ENCODE measurements at regions not wholly inside any gene's neighbourhood (a gene's known extent, or its start where the extent isn't known, plus 50 kb on each side); places are given as distances from the start of the nearest gene placed in this dataset.

DNA sequence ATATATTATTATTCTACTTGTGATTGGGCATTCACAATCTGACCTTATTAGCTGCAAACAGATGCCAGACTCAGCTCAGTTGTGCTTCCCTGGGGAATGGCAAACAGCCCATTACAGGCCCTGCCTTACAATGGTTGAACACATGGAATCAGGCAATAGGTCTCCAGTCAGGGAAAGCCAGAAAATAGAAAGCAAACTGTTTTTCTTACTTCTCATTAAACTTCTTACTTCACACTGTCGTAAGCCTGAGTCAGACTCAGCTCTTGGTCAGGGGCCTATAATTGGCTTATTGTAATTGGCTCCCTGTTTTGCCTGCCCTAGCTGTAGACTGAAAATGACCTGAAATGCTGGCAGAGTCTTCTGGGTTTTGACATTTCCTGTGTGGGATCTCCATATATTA, 77.0 kb upstream of the CA10 start:
- no peak overlapping the region for H3K27ac ChIP-seq (ENCODE audit: insufficient read depth in 1 of 2, low read depth in 1 of 2, low read length in 2 of 2, poor library complexity in 1 of 2, severe bottlenecking in 2 of 2)
- no peaks in the 10 kb centered on the region for H3K9me3 ChIP-seq (ENCODE audit: control extremely low read depth in 1 of 5, control insufficient read depth in 4 of 5, insufficient read depth in 2 of 5, low read depth in 1 of 5, low read length in 4 of 5)
- peaks cover 0 to 2% (median 0%) of the 10 kb centered on the region in 5 experiments for H3K27me3 ChIP-seq (replicated peaks in 2 of 5; ENCODE audit: control insufficient read depth in 4 of 5, insufficient read depth in 5 of 5, low read length in 4 of 5)
- DNase-seq, result no peak
- 78% methylated on average over 1 of the region's 1 CpG for WGBS (ENCODE audit: insufficient coverage)
- ChIA-PET POLR2A (no interaction called here), CTCF (no interaction called here)
- no peaks in the 10 kb centered on the region for H3K36me3 ChIP-seq (ENCODE audit: control insufficient read depth in 4 of 4, insufficient read depth in 4 of 4, low read length in 3 of 4)
- H3K4me3 ChIP-seq (ENCODE audit: control insufficient read depth in 1 of 7, extremely low read depth in 1 of 7, insufficient read depth in 4 of 7, low read depth in 2 of 7, low read length in 6 of 7), result no peak overlapping the region
- no peaks in the 10 kb centered on the region for H3K4me1 ChIP-seq (ENCODE audit: control extremely low read depth in 1 of 4, control insufficient read depth in 4 of 4, insufficient read depth in 4 of 4, low read length in 3 of 4)

DNA sequence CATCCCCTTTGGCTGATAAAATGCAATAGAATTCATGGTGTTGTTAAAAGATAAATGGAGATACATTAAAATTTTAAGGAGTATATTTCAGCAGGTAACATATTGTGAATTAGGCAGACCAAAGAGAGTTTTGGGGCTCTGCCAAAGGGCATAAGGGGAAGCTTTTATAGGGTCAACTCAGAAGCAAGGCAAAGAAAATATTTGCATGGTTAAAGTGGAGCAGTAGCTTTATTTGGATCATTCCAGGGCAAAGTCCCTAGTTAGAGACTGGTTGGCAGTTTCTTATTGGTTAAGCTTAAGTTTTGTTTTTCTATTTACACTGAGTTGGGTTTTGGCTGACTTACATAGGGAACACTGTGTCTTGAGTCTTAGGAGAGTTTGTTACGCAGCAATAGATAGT, 75.1 kb upstream of the CA10 start:
- Histone ChIP-seq H3K27me3 (replicated peaks in 2 of 5; ENCODE audit: control insufficient read depth in 4 of 5, insufficient read depth in 5 of 5, low read length in 4 of 5) (peaks cover 0 to 2% (median 0%) of the 10 kb centered on the region in 5 experiments), H3K27ac (ENCODE audit: insufficient read depth in 1 of 2, low read depth in 1 of 2, low read length in 2 of 2, poor library complexity in 1 of 2, severe bottlenecking in 2 of 2) (no peak overlapping the region), H3K36me3 (ENCODE audit: control insufficient read depth in 4 of 4, insufficient read depth in 4 of 4, low read length in 3 of 4) (no peaks in the 10 kb centered on the region), H3K9me3 (ENCODE audit: control extremely low read depth in 1 of 5, control insufficient read depth in 4 of 5, insufficient read depth in 2 of 5, low read depth in 1 of 5, low read length in 4 of 5) (no peaks in the 10 kb centered on the region), H3K4me1 (ENCODE audit: control extremely low read depth in 1 of 4, control insufficient read depth in 4 of 4, insufficient read depth in 4 of 4, low read length in 3 of 4) (no peaks in the 10 kb centered on the region), H3K4me3 (ENCODE audit: control insufficient read depth in 1 of 7, extremely low read depth in 1 of 7, insufficient read depth in 4 of 7, low read depth in 2 of 7, low read length in 6 of 7) (no peak overlapping the region)
- DNase-seq, result no peak
- WGBS (ENCODE audit: insufficient coverage), result no CpG with 5 or more reads among the region's 1 CpG
- CTCF ChIA-PET, result no interaction called here
- POLR2A ChIA-PET, result no interaction called here

DNA sequence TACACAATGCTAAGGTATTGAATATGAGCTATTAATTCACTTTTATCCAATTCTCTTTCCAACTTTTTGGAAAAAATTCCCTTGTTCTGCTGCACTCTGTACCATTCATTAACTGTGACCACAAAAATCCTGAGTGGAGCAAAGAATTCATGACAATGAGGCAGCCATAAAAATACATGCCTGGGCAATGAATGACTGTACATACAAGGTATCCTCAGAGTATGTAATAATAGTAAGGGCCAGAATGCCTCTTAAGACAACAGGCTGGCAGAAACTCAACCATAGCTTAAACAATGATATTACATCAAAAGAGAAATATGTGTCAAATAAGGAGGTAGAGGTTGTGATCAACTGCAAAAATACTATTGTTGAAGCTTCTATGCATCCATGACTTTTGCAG, 74.7 kb upstream of the CA10 start:
- Histone ChIP-seq H3K9me3 (ENCODE audit: control extremely low read depth in 1 of 5, control insufficient read depth in 4 of 5, insufficient read depth in 2 of 5, low read depth in 1 of 5, low read length in 4 of 5) (no peaks in the 10 kb centered on the region), H3K27ac (ENCODE audit: insufficient read depth in 1 of 2, low read depth in 1 of 2, low read length in 2 of 2, poor library complexity in 1 of 2, severe bottlenecking in 2 of 2) (no peak overlapping the region), H3K27me3 (replicated peaks in 2 of 5; ENCODE audit: control insufficient read depth in 4 of 5, insufficient read depth in 5 of 5, low read length in 4 of 5) (no peaks in the 10 kb centered on the region), H3K4me1 (ENCODE audit: control extremely low read depth in 1 of 4, control insufficient read depth in 4 of 4, insufficient read depth in 4 of 4, low read length in 3 of 4) (no peaks in the 10 kb centered on the region), H3K4me3 (ENCODE audit: control insufficient read depth in 1 of 7, extremely low read depth in 1 of 7, insufficient read depth in 4 of 7, low read depth in 2 of 7, low read length in 6 of 7) (no peak overlapping the region), H3K36me3 (ENCODE audit: control insufficient read depth in 4 of 4, insufficient read depth in 4 of 4, low read length in 3 of 4) (no peaks in the 10 kb centered on the region)
- no peak for DNase-seq
- POLR2A ChIA-PET, result no interaction called here
- CTCF ChIA-PET, result no interaction called here

DNA sequence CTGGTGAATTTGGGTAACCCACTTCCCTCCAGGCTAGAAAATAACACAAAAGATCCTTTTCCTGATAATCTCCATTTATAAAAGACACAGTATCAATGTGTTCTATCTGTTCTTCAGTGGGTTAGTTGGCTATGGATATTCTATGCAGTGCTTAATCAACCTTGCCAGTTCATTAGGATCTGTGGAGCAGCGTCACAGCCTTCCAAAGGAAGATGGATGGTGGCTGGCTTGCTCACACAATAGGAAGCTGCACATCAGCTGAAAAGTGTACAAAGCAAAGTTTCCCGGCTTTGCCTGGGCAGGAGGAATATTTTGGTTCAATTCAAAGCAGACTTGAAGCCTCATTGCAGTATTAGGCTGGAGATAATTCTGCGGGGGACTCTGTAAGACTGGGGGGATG, 70.3 kb upstream of the CA10 start:
- POLR2A ChIA-PET, result no interaction called here
- Histone ChIP-seq H3K36me3 (ENCODE audit: control insufficient read depth in 4 of 4, insufficient read depth in 4 of 4, low read length in 3 of 4) (no peaks in the 10 kb centered on the region), H3K27ac (ENCODE audit: insufficient read depth in 1 of 2, low read depth in 1 of 2, low read length in 2 of 2, poor library complexity in 1 of 2, severe bottlenecking in 2 of 2) (no peak overlapping the region), H3K9me3 (ENCODE audit: control extremely low read depth in 1 of 5, control insufficient read depth in 4 of 5, insufficient read depth in 2 of 5, low read depth in 1 of 5, low read length in 4 of 5) (no peaks in the 10 kb centered on the region), H3K27me3 (replicated peaks in 2 of 5; ENCODE audit: control insufficient read depth in 4 of 5, insufficient read depth in 5 of 5, low read length in 4 of 5) (no peaks in the 10 kb centered on the region), H3K4me3 (ENCODE audit: control insufficient read depth in 1 of 7, extremely low read depth in 1 of 7, insufficient read depth in 4 of 7, low read depth in 2 of 7, low read length in 6 of 7) (no peak overlapping the region), H3K4me1 (ENCODE audit: control extremely low read depth in 1 of 4, control insufficient read depth in 4 of 4, insufficient read depth in 4 of 4, low read length in 3 of 4) (no peaks in the 10 kb centered on the region)
- CTCF ChIA-PET, result no interaction called here
- WGBS (ENCODE audit: insufficient coverage), result 79% methylated on average over 3 of the region's 3 CpGs
- DNase-seq, result no peak

- CTCF ChIA-PET, result no interaction called here
Observed at GRCh38 chr17:52227926-52228325, 69.4 kb upstream of the CA10 start.

DNA sequence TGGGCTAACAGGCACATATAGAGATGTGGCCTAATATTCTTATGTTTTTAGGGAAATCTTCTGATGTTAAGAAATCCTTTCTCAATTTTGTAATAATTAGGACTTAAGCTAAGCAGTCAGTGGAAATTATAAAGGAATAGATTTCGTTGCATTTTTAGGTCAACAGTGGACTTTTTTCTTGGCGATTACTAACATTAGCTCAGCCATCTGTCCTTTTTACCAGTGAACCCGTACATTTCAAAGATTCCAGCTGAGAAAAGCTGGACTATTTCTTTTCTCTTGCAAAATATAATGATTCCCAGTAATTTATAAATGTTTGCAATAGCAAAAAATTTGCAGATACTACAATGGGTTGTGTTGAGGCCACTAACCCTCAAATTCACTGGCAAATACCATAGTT, 54.9 kb upstream of the CA10 start:
- Histone ChIP-seq H3K4me3 (ENCODE audit: control insufficient read depth in 1 of 7, extremely low read depth in 1 of 7, insufficient read depth in 4 of 7, low read depth in 2 of 7, low read length in 6 of 7) (no peak overlapping the region), H3K36me3 (ENCODE audit: control insufficient read depth in 4 of 4, insufficient read depth in 4 of 4, low read length in 3 of 4) (no peaks in the 10 kb centered on the region), H3K27me3 (replicated peaks in 2 of 5; ENCODE audit: control insufficient read depth in 4 of 5, insufficient read depth in 5 of 5, low read length in 4 of 5) (no peaks in the 10 kb centered on the region), H3K9me3 (ENCODE audit: control extremely low read depth in 1 of 5, control insufficient read depth in 4 of 5, insufficient read depth in 2 of 5, low read depth in 1 of 5, low read length in 4 of 5) (no peaks in the 10 kb centered on the region), H3K27ac (ENCODE audit: insufficient read depth in 1 of 2, low read depth in 1 of 2, low read length in 2 of 2, poor library complexity in 1 of 2, severe bottlenecking in 2 of 2) (no peak overlapping the region), H3K4me1 (ENCODE audit: control extremely low read depth in 1 of 4, control insufficient read depth in 4 of 4, insufficient read depth in 4 of 4, low read length in 3 of 4) (no peaks in the 10 kb centered on the region)
- no CpG with 5 or more reads among the region's 3 CpGs for WGBS (ENCODE audit: insufficient coverage)
- ChIA-PET POLR2A (no interaction called here), CTCF (no interaction called here)
- no peak for DNase-seq

More at GRCh38 chr17:52227926-52228325, 69.4 kb upstream of the CA10 start:
- H3K9me3 ChIP-seq (ENCODE audit: control extremely low read depth in 1 of 5, control insufficient read depth in 4 of 5, insufficient read depth in 2 of 5, low read depth in 1 of 5, low read length in 4 of 5), result no peaks in the 10 kb centered on the region
- DNase-seq, result no peak
- H3K36me3 ChIP-seq (ENCODE audit: control insufficient read depth in 4 of 4, insufficient read depth in 4 of 4, low read length in 3 of 4), result no peaks in the 10 kb centered on the region
- 100% methylated on average over 1 of the region's 2 CpGs for WGBS (ENCODE audit: insufficient coverage)
- H3K4me1 ChIP-seq (ENCODE audit: control extremely low read depth in 1 of 4, control insufficient read depth in 4 of 4, insufficient read depth in 4 of 4, low read length in 3 of 4), result no peaks in the 10 kb centered on the region
- no peaks in the 10 kb centered on the region for H3K27me3 ChIP-seq (replicated peaks in 2 of 5; ENCODE audit: control insufficient read depth in 4 of 5, insufficient read depth in 5 of 5, low read length in 4 of 5)
- H3K4me3 ChIP-seq (ENCODE audit: control insufficient read depth in 1 of 7, extremely low read depth in 1 of 7, insufficient read depth in 4 of 7, low read depth in 2 of 7, low read length in 6 of 7), result no peak overlapping the region
- no peak overlapping the region for H3K27ac ChIP-seq (ENCODE audit: insufficient read depth in 1 of 2, low read depth in 1 of 2, low read length in 2 of 2, poor library complexity in 1 of 2, severe bottlenecking in 2 of 2)
- POLR2A ChIA-PET, result no interaction called here

GRCh38 chr17:52212851-52213250, 54.3 kb upstream of the CA10 start:
- Histone ChIP-seq H3K4me3 (ENCODE audit: control insufficient read depth in 1 of 7, extremely low read depth in 1 of 7, insufficient read depth in 4 of 7, low read depth in 2 of 7, low read length in 6 of 7) (no peak overlapping the region), H3K27me3 (replicated peaks in 2 of 5; ENCODE audit: control insufficient read depth in 4 of 5, insufficient read depth in 5 of 5, low read length in 4 of 5) (no peaks in the 10 kb centered on the region), H3K4me1 (ENCODE audit: control extremely low read depth in 1 of 4, control insufficient read depth in 4 of 4, insufficient read depth in 4 of 4, low read length in 3 of 4) (no peaks in the 10 kb centered on the region), H3K9me3 (ENCODE audit: control extremely low read depth in 1 of 5, control insufficient read depth in 4 of 5, insufficient read depth in 2 of 5, low read depth in 1 of 5, low read length in 4 of 5) (no peaks in the 10 kb centered on the region), H3K36me3 (ENCODE audit: control insufficient read depth in 4 of 4, insufficient read depth in 4 of 4, low read length in 3 of 4) (no peaks in the 10 kb centered on the region), H3K27ac (ENCODE audit: insufficient read depth in 1 of 2, low read depth in 1 of 2, low read length in 2 of 2, poor library complexity in 1 of 2, severe bottlenecking in 2 of 2) (no peak overlapping the region)
- POLR2A ChIA-PET, result no interaction called here
- CTCF ChIA-PET, result no interaction called here
- DNase-seq, result no peak

DNA sequence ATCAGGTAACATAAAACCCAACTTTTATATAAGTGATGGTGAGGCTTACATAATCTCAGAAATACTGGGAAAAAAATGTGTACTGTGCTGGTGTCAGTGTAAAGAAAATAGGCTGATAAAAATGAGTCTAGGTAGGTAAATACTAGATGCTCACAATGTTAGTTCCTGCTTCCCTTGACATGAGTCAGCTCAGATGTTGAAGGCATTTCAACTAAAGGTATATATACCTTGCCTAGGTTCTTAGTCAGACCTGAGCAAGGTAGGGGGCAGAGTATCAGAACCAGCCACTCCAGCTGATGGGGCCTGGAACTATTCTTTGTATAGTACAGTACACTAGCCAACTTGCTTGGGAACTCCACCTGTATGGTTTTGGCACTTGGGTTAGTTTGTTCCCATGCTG, 51.0 kb upstream of the CA10 start:
- Histone ChIP-seq H3K27ac (ENCODE audit: insufficient read depth in 1 of 2, low read depth in 1 of 2, low read length in 2 of 2, poor library complexity in 1 of 2, severe bottlenecking in 2 of 2) (no peak overlapping the region), H3K9me3 (ENCODE audit: control extremely low read depth in 1 of 5, control insufficient read depth in 4 of 5, insufficient read depth in 2 of 5, low read depth in 1 of 5, low read length in 4 of 5) (peaks cover 0 to 1% (median 0%) of the 10 kb centered on the region in 5 experiments), H3K36me3 (ENCODE audit: control insufficient read depth in 4 of 4, insufficient read depth in 4 of 4, low read length in 3 of 4) (no peaks in the 10 kb centered on the region), H3K4me3 (ENCODE audit: control insufficient read depth in 1 of 7, extremely low read depth in 1 of 7, insufficient read depth in 4 of 7, low read depth in 2 of 7, low read length in 6 of 7) (no peak overlapping the region), H3K27me3 (replicated peaks in 2 of 5; ENCODE audit: control insufficient read depth in 4 of 5, insufficient read depth in 5 of 5, low read length in 4 of 5) (no peaks in the 10 kb centered on the region), H3K4me1 (ENCODE audit: control extremely low read depth in 1 of 4, control insufficient read depth in 4 of 4, insufficient read depth in 4 of 4, low read length in 3 of 4) (no peaks in the 10 kb centered on the region)
- POLR2A ChIA-PET, result no interaction called here
- CTCF ChIA-PET, result no interaction called here
- DNase-seq, result no peak
